Choroid plexus epithelial cell (primary cell): ENCODE measurements at regions not wholly inside any gene's neighbourhood (a gene's known extent, or its start where the extent isn't known, plus 50 kb on each side); places are given as distances from the start of the nearest gene placed in this dataset.

Experiments
- DNase-seq: peaks from one replicate; pipeline ENCODE4 v3.0.0-alpha.2; 2010; ENCODE audit warnings: low read depth
- H3K4me3 ChIP-seq: 2 replicates; pipeline ENCODE4 v1.5.1; 2011; ENCODE audit warnings: low read depth, mild to moderate bottlenecking, control low read depth, low read length, moderate library complexity
- CTCF ChIP-seq: conservative IDR thresholded peaks from 2 replicates; pipeline ENCODE4 v1.5.1; 2011; ENCODE audit warnings: low read depth, mild to moderate bottlenecking, control low read depth, inconsistent platforms, low read length, moderate library complexity

GRCh38 chr11:114848027-114848426 lies 169.7 kb downstream of the NXPE2 start:
- no peak for DNase-seq
- no peak overlapping the region for H3K4me3 ChIP-seq
- no peak for TF ChIP-seq CTCF

- TF ChIP-seq CTCF, result no peak
- no peak for DNase-seq
- H3K4me3 ChIP-seq, result no peak overlapping the region
Observed at GRCh38 chr11:114857281-114857680, 179.0 kb downstream of the NXPE2 start.

- no peak for DNase-seq
- no peak overlapping the region for H3K4me3 ChIP-seq
- no peak for TF ChIP-seq CTCF
Observed at GRCh38 chr11:114864896-114865295, 186.6 kb downstream of the NXPE2 start.

GRCh38 chr11:114876234-114876633 lies 197.9 kb downstream of the NXPE2 start:
- DNase-seq, result no peak
- TF ChIP-seq CTCF, result no peak
- no peak overlapping the region for H3K4me3 ChIP-seq

- H3K4me3 ChIP-seq, result no peak overlapping the region
- DNase-seq, result no peak
- no peak for TF ChIP-seq CTCF
Observed at GRCh38 chr11:114877976-114878375, 199.6 kb downstream of the NXPE2 start.

GRCh38 chr11:114880442-114880841 lies 202.1 kb downstream of the NXPE2 start:
- DNase-seq, result no peak
- no peak for TF ChIP-seq CTCF
- H3K4me3 ChIP-seq, result no peak overlapping the region

- no peak overlapping the region for H3K4me3 ChIP-seq
- TF ChIP-seq CTCF, result no peak
- DNase-seq, result no peak
Observed at GRCh38 chr11:114883472-114883871, 205.1 kb downstream of the NXPE2 start.
